ENCODE measurements at regions not wholly inside any gene's neighbourhood (a gene's known extent, or its start where the extent isn't known, plus 50 kb on each side); places are given as distances from the start of the nearest gene placed in this dataset.
"Not testable (repeated sequence)": the region's sequence is repeated elsewhere in the genome, so short reads cannot be mapped to it uniquely, and the experiment has no call there.

- TF ChIP-seq CTCF (conservative IDR thresholded peaks at IDR 0.05; ENCODE audit: low read length); EZH2phosphoT487 (IDR thresholded peaks at IDR 0.05; ENCODE audit: borderline replicate concordance): not testable (repeated sequence)
Measured at GRCh38 chr18:14967246-14967645, 219.3 kb downstream of the ANKRD30B start.

Measured in Loucy (cell line).